LHCN-M2 (cell line): ENCODE measurements at regions not wholly inside any gene's neighbourhood (a gene's known extent, or its start where the extent isn't known, plus 50 kb on each side); places are given as distances from the start of the nearest gene placed in this dataset.

ENCODE experiments used
- DNase-seq: peaks from one replicate; pipeline ENCODE4 v3.0.0-alpha.2; 2012; ENCODE audit warnings: low read depth

GRCh38 chr1:165031001-165031400 is 325.5 kb downstream of the LMX1A start:
- no peak for DNase-seq

- no peak for DNase-seq
Observed at GRCh38 chr1:165025805-165026204, 330.7 kb downstream of the LMX1A start.

- DNase-seq, result no peak
Observed at GRCh38 chr1:165014753-165015152, 341.8 kb downstream of the LMX1A start.

- no peak for DNase-seq
Observed at GRCh38 chr1:165011991-165012531, 344.5 kb downstream of the LMX1A start.

GRCh38 chr1:165011186-165011585 is 345.3 kb downstream of the LMX1A start:
- no peak for DNase-seq

GRCh38 chr1:165010418-165011070 is 346.0 kb downstream of the LMX1A start:
- DNase-seq, result no peak

GRCh38 chr1:165006831-165007230 is 349.7 kb downstream of the LMX1A start:
- DNase-seq, result no peak

- DNase-seq, result no peak
Observed at GRCh38 chr1:164999146-164999545, 357.4 kb downstream of the LMX1A start.

- no peak for DNase-seq
Observed at GRCh38 chr1:164991763-164992314, 364.7 kb downstream of the LMX1A start.

GRCh38 chr1:164983023-164983650 is 373.4 kb downstream of the LMX1A start:
- DNase-seq, result no peak

GRCh38 chr1:164982545-164982944 is 374.0 kb downstream of the LMX1A start:
- no peak for DNase-seq

- DNase-seq, result no peak
Observed at GRCh38 chr1:164977561-164977960, 379.0 kb downstream of the LMX1A start.

GRCh38 chr1:164971921-164972415 is 384.5 kb downstream of the LMX1A start:
- DNase-seq, result no peak

GRCh38 chr1:164971391-164971790 is 385.1 kb downstream of the LMX1A start:
- DNase-seq, result no peak

- no peak for DNase-seq
Observed at GRCh38 chr1:164969253-164969652, 387.3 kb downstream of the LMX1A start.

GRCh38 chr1:164967300-164967699 is 389.2 kb downstream of the LMX1A start:
- DNase-seq, result no peak

GRCh38 chr1:164961715-164962114 is 394.8 kb downstream of the LMX1A start:
- no peak for DNase-seq

- no peak for DNase-seq
Observed at GRCh38 chr1:164958982-164959768, 397.3 kb downstream of the LMX1A start.

- DNase-seq, result no peak
Observed at GRCh38 chr1:164953815-164954214, 394.8 kb downstream of the PBX1 start.

- no peak for DNase-seq
Observed at GRCh38 chr1:164953098-164953497, 394.1 kb downstream of the PBX1 start.

GRCh38 chr1:164951508-164951907 is 392.5 kb downstream of the PBX1 start:
- no peak for DNase-seq

GRCh38 chr1:164950541-164950986 is 391.6 kb downstream of the PBX1 start:
- no peak for DNase-seq
